Chondrocyte (in vitro differentiated cells): ENCODE measurements at regions not wholly inside any gene's neighbourhood (a gene's known extent, or its start where the extent isn't known, plus 50 kb on each side); places are given as distances from the start of the nearest gene placed in this dataset.
"Not testable (repeated sequence)": the region's sequence is repeated elsewhere in the genome, so short reads cannot be mapped to it uniquely, and the experiment has no call there.

Experiments
- DNase-seq: peaks from one replicate; pipeline ENCODE4 v3.0.0; 2021; ENCODE audit warnings: mixed read lengths, low spot score
- H3K27ac Mint-ChIP-seq: one replicate; pipeline ENCODE4 v1.8.0; 2021; ENCODE audit warnings: mild to moderate bottlenecking, moderate library complexity, mixed read lengths; ENCODE audit not compliant: unreplicated experiment
- H3K27me3 Mint-ChIP-seq: 2 replicates; pipeline ENCODE4 v1.8.0; 2021; ENCODE audit warnings: low read depth, mixed read lengths
- H3K36me3 Mint-ChIP-seq: 2 replicates; pipeline ENCODE4 v1.8.0; 2021; ENCODE audit warnings: low read depth, mixed read lengths
- H3K4me1 Mint-ChIP-seq: 2 replicates; pipeline ENCODE4 v1.8.0; 2021; ENCODE audit warnings: low read depth, mild to moderate bottlenecking, mixed read lengths
- H3K4me3 Mint-ChIP-seq: one replicate; pipeline ENCODE4 v1.8.0; 2021; ENCODE audit warnings: mild to moderate bottlenecking, moderate library complexity, mixed read lengths; ENCODE audit not compliant: unreplicated experiment
- H3K9me3 Mint-ChIP-seq: 2 replicates; pipeline ENCODE4 v1.8.0; 2021; ENCODE audit warnings: low read depth, mixed read lengths
- TF ChIP-seq, protein P1 (sequence below): fragments of 200-600 bp; sonication (generic); IDR thresholded peaks from 2 replicates; pipeline ENCODE4 v1.5.0; 2021; ENCODE audit warnings: antibody characterized with exemption, mild to moderate bottlenecking, moderate library complexity

DNA sequence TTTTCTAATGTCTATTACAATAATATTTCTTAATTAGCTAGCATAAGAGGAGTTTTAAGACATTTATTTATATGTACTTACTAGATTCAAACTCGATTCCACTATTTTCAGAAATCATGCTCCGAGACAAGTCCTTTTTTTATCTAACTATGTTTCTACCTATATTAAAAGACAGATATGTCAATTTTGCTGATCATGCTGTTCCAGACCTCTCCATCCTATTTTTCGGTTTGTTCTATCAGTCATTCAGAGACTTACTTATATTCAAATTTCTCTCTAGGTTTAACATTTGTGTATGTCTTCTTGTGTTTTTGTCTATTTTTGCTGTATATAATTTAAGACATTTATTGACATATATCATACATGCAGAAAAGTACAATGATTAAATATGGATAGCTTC is 635.5 kb downstream of the ZNF716 start:
- H3K4me3 Mint-ChIP-seq, DNase-seq, H3K36me3 Mint-ChIP-seq, H3K27me3 Mint-ChIP-seq, H3K27ac Mint-ChIP-seq, H3K9me3 Mint-ChIP-seq, H3K4me1 Mint-ChIP-seq: not testable (repeated sequence)

DNA sequence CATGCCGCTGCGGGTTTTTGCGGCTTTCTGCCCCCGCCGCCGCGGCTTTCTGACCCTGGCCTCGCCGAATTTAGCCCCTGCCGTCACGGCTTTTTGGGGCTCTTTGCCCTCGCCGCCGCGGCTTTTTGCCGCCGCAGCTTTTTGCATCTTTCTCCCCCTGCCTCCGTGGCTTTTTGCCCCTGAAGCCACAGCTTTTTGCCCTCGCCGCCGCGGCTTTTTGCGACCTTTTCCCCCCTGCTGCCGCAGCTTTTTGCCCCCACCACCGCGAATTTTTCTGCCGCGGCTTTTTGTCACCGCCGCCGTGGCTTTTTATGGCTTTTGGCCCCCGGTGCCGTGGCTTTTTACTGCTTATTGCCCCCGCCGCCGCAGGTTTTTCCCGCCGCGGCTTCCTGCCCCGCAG is 636.5 kb downstream of the ZNF716 start:
- TF ChIP-seq, protein P1, sequence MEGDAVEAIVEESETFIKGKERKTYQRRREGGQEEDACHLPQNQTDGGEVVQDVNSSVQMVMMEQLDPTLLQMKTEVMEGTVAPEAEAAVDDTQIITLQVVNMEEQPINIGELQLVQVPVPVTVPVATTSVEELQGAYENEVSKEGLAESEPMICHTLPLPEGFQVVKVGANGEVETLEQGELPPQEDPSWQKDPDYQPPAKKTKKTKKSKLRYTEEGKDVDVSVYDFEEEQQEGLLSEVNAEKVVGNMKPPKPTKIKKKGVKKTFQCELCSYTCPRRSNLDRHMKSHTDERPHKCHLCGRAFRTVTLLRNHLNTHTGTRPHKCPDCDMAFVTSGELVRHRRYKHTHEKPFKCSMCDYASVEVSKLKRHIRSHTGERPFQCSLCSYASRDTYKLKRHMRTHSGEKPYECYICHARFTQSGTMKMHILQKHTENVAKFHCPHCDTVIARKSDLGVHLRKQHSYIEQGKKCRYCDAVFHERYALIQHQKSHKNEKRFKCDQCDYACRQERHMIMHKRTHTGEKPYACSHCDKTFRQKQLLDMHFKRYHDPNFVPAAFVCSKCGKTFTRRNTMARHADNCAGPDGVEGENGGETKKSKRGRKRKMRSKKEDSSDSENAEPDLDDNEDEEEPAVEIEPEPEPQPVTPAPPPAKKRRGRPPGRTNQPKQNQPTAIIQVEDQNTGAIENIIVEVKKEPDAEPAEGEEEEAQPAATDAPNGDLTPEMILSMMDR, result no peak
- no peak overlapping the region for H3K4me3 Mint-ChIP-seq
- H3K36me3 Mint-ChIP-seq, result peaks cover 4% of the 10 kb centered on the region
- peaks cover 16% of the 10 kb centered on the region for H3K9me3 Mint-ChIP-seq
- no peaks in the 10 kb centered on the region for H3K4me1 Mint-ChIP-seq
- no peak overlapping the region for H3K27ac Mint-ChIP-seq
- no peaks in the 10 kb centered on the region for H3K27me3 Mint-ChIP-seq
- peak; percentile 50 for DNase-seq

DNA sequence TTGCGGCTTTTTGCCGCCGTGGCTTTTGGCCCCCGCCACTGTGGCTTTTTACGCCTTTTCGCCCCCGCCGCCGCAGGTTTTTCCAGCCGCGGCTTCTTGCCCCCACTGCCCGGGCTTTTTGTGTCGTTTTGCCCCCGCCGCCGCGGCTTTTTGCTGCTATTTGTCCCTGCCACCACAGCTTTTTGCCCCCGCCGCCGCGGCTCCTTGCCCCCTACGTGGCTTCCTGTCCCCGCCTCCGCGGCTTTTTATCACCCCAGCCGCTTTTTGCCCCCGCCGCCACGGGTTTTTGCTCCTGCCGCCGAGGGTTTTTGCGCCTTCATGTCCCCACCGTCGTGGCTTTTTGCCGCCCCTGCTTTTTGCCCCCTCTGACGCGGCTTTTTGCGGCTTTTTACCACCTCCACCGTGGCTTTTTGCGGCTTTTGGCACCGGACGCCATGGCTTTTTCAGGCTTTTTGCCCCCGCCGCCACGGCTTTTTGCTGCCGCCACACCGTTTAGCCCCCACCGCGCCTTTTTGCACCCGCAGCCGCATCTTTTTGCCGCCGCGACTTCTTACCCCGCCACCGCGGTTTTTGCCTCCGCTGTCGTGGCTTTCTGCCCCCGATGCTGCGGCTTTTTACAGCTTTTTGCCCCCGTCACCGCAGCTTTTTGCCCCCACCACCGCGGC is 637.0 kb downstream of the ZNF716 start:
- H3K4me3 Mint-ChIP-seq, result no peak overlapping the region
- H3K36me3 Mint-ChIP-seq, result peaks cover 4% of the 10 kb centered on the region
- no peaks in the 10 kb centered on the region for H3K4me1 Mint-ChIP-seq
- no peaks in the 10 kb centered on the region for H3K27me3 Mint-ChIP-seq
- peaks cover 16% of the 10 kb centered on the region for H3K9me3 Mint-ChIP-seq
- TF ChIP-seq, protein P1, result no peak
- DNase-seq, result peak; percentile 68
- H3K27ac Mint-ChIP-seq, result no peak overlapping the region

DNA sequence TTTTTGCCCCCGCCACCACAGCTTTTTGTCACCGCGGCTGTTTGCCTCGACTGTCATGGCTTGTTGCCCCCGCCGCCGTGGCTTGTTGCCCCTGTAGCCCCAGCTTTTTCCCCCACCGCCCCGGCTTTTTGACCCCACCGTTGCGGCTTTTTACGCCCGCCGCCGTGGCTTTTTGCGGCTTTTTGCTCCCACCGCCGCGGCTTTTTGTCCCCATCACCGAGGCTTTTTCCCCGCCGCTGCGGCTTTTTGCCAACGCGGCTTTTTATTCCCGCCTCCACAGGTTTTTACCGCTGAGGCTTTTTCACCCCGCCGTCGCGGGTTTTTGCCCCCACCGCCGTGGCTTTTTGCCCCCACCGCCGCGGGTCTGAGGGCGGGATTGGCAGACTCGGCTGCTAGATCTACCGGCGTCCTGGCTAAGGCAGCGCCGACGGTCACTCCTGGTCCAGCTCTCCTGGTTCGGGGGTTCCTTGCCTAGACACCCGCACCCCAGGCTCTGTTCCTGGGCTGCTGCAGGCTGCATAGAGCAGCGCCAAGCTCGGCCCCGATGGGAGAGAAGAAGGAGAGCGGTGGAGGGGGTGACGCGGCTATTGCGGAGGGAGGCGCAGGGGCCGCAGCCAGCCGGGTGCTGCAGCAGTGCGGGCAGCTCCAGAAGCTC is 637.7 kb downstream of the ZNF716 start:
- TF ChIP-seq, protein P1, result no peak
- no peaks in the 10 kb centered on the region for H3K4me1 Mint-ChIP-seq
- no peak overlapping the region for H3K4me3 Mint-ChIP-seq
- peaks cover 4% of the 10 kb centered on the region for H3K36me3 Mint-ChIP-seq
- no peaks in the 10 kb centered on the region for H3K27me3 Mint-ChIP-seq
- peaks cover 20% of the 10 kb centered on the region for H3K9me3 Mint-ChIP-seq
- DNase-seq, result peak; percentile 75
- no peak overlapping the region for H3K27ac Mint-ChIP-seq

DNA sequence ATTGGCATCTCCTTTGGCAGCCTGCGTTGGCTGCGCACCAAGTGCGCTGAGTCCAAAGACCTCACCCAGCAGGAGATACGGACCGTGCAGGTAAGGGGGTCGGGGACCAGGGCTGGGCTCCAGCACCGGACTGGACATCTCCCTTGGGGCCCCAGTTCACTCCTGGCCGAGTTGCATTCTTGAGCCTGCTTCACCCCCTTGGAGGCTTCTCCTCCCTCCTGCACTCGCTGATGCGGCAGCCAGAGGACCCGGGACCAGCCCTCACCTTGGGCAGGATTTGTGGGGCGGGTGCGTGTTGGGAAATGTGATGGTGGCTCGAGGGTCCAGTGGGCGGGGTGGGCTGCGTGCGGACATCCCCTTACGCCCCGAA is 638.2 kb downstream of the ZNF716 start:
- DNase-seq, result peak; percentile 72
- H3K27ac Mint-ChIP-seq, H3K4me1 Mint-ChIP-seq, H3K36me3 Mint-ChIP-seq, H3K4me3 Mint-ChIP-seq, H3K27me3 Mint-ChIP-seq: not testable (repeated sequence)
- peaks cover 23% of the 10 kb centered on the region for H3K9me3 Mint-ChIP-seq

DNA sequence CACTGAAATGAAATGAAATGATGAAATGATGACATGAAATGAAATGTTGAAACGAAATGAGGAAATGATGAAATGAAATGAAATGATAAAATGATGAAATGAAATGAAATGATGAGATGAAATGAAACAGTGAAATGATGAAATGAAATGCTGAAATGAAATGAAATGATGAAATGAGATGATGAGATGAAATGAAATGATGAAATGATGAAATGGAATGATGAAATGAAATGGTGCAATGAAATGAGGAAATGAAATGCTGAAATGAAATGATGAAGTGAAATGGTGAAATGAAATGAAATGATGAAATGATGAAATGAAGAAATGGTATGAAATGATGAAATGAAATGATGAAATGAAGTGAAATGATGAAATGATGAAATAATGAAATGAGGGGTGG is 641.1 kb downstream of the ZNF716 start:
- not testable (repeated sequence) for H3K36me3 Mint-ChIP-seq, H3K4me3 Mint-ChIP-seq, H3K27me3 Mint-ChIP-seq, H3K27ac Mint-ChIP-seq, H3K4me1 Mint-ChIP-seq, DNase-seq
- H3K9me3 Mint-ChIP-seq, result peaks cover 33% of the 10 kb centered on the region
